ENCODE measurements at regions not wholly inside any gene's neighbourhood (a gene's known extent, or its start where the extent isn't known, plus 50 kb on each side); places are given as distances from the start of the nearest gene placed in this dataset.

- Histone ChIP-seq H3K27me3 (no peaks in the 10 kb centered on the region), H3K79me2 (ENCODE audit: low read depth) (no peaks in the 10 kb centered on the region), H3K4me1 (peaks cover 25% of the 10 kb centered on the region), H3K9ac (no peak overlapping the region), H3K4me2 (peak overlapping the region; percentile 9), H3K4me3 (no peak overlapping the region), H3K27ac (no peak overlapping the region), H3K9me3 (ENCODE audit: low read depth) (no peaks in the 10 kb centered on the region), H2AFZ (replicated peaks) (no peak overlapping the region), H3K36me3 (no peaks in the 10 kb centered on the region), H4K20me1 (ENCODE audit: low read depth) (no peaks in the 10 kb centered on the region), H3F3A (ENCODE audit: low read depth) (no peaks in the 10 kb centered on the region)
- no peak for DNase-seq (ENCODE audit: low spot score)
- H3K9me3 Mint-ChIP-seq: no peaks in the 10 kb centered on the region
- no peaks in the 10 kb centered on the region for H3K36me3 Mint-ChIP-seq
- no peak overlapping the region for H3K4me3 Mint-ChIP-seq
- H3K4me1 Mint-ChIP-seq: peaks cover 19% of the 10 kb centered on the region
- TF ChIP-seq EZH2 (IDR thresholded peaks at IDR 0.05) (no peak), CTCF (IDR thresholded peaks at IDR 0.05) (no peak), EZH2phosphoT487 (IDR thresholded peaks at IDR 0.05) (no peak)
- H3K27me3 Mint-ChIP-seq (ENCODE audit: insufficient read depth, low read depth): peaks cover 3% of the 10 kb centered on the region
- H3K27ac Mint-ChIP-seq: no peak overlapping the region
Observed at GRCh38 chr4:156662921-156663320, 308.7 kb downstream of the PDGFC start.

GRCh38 chr4:156661555-156661954 lies 310.0 kb downstream of the PDGFC start:
- no peaks in the 10 kb centered on the region for H3K36me3 Mint-ChIP-seq
- DNase-seq (ENCODE audit: low spot score): no peak
- no peak for TF ChIP-seq EZH2phosphoT487 (IDR thresholded peaks at IDR 0.05)

GRCh38 chr4:156660465-156660864 lies 311.1 kb downstream of the PDGFC start:
- H2AFZ ChIP-seq (replicated peaks): no peak overlapping the region
- H3K27ac ChIP-seq: no peak overlapping the region
- H3K79me2 ChIP-seq (ENCODE audit: low read depth): no peaks in the 10 kb centered on the region
- peaks cover 3% of the 10 kb centered on the region for H3K27me3 Mint-ChIP-seq (ENCODE audit: insufficient read depth, low read depth)
- no peaks in the 10 kb centered on the region for H3K9me3 ChIP-seq (ENCODE audit: low read depth)
- TF ChIP-seq CTCF (IDR thresholded peaks at IDR 0.05): no peak
- no peak for TF ChIP-seq EZH2phosphoT487 (IDR thresholded peaks at IDR 0.05)
- no peak for TF ChIP-seq EZH2 (IDR thresholded peaks at IDR 0.05)
- no peak overlapping the region for H3K9ac ChIP-seq
- H3K36me3 Mint-ChIP-seq: no peaks in the 10 kb centered on the region
- H3K4me2 ChIP-seq: no peak overlapping the region
- H3K27me3 ChIP-seq: no peaks in the 10 kb centered on the region
- H3K9me3 Mint-ChIP-seq: no peaks in the 10 kb centered on the region
- H3K4me1 Mint-ChIP-seq: peaks cover 16% of the 10 kb centered on the region
- no peaks in the 10 kb centered on the region for H3K36me3 ChIP-seq
- DNase-seq (ENCODE audit: low spot score): no peak
- H3K27ac Mint-ChIP-seq: no peak overlapping the region
- no peaks in the 10 kb centered on the region for H3F3A ChIP-seq (ENCODE audit: low read depth)
- H3K4me3 Mint-ChIP-seq: no peak overlapping the region
- peaks cover 20% of the 10 kb centered on the region for H3K4me1 ChIP-seq
- H3K4me3 ChIP-seq: no peak overlapping the region
- no peaks in the 10 kb centered on the region for H4K20me1 ChIP-seq (ENCODE audit: low read depth)

More at GRCh38 chr4:156661555-156661954, 310.0 kb downstream of the PDGFC start:
- Histone ChIP-seq H3F3A (ENCODE audit: low read depth) (no peaks in the 10 kb centered on the region), H3K4me1 (peaks cover 25% of the 10 kb centered on the region), H3K4me2 (no peak overlapping the region), H3K79me2 (ENCODE audit: low read depth) (no peaks in the 10 kb centered on the region), H3K9ac (no peak overlapping the region), H3K36me3 (no peaks in the 10 kb centered on the region), H2AFZ (replicated peaks) (no peak overlapping the region), H3K27ac (no peak overlapping the region), H3K27me3 (no peaks in the 10 kb centered on the region), H3K4me3 (no peak overlapping the region), H3K9me3 (ENCODE audit: low read depth) (no peaks in the 10 kb centered on the region), H4K20me1 (ENCODE audit: low read depth) (no peaks in the 10 kb centered on the region)
- Mint-ChIP-seq H3K27ac (no peak overlapping the region), H3K4me1 (peaks cover 19% of the 10 kb centered on the region), H3K4me3 (no peak overlapping the region), H3K27me3 (ENCODE audit: insufficient read depth, low read depth) (peaks cover 3% of the 10 kb centered on the region), H3K9me3 (no peaks in the 10 kb centered on the region)

GRCh38 chr4:156659983-156660382 lies 311.6 kb downstream of the PDGFC start:
- no peaks in the 10 kb centered on the region for H3K9me3 Mint-ChIP-seq
- no peaks in the 10 kb centered on the region for H4K20me1 ChIP-seq (ENCODE audit: low read depth)
- H3K9ac ChIP-seq: no peak overlapping the region
- H3K27me3 ChIP-seq: no peaks in the 10 kb centered on the region
- TF ChIP-seq EZH2phosphoT487 (IDR thresholded peaks at IDR 0.05): no peak
- TF ChIP-seq EZH2 (IDR thresholded peaks at IDR 0.05): no peak
- TF ChIP-seq CTCF (IDR thresholded peaks at IDR 0.05): no peak
- no peaks in the 10 kb centered on the region for H3K79me2 ChIP-seq (ENCODE audit: low read depth)
- H3F3A ChIP-seq (ENCODE audit: low read depth): no peaks in the 10 kb centered on the region
- H3K27ac ChIP-seq: no peak overlapping the region
- no peak overlapping the region for H3K4me3 Mint-ChIP-seq
- H3K4me1 ChIP-seq: peaks cover 17% of the 10 kb centered on the region
- H2AFZ ChIP-seq (replicated peaks): no peak overlapping the region
- H3K9me3 ChIP-seq (ENCODE audit: low read depth): no peaks in the 10 kb centered on the region
- H3K36me3 ChIP-seq: no peaks in the 10 kb centered on the region
- no peak overlapping the region for H3K27ac Mint-ChIP-seq
- no peak overlapping the region for H3K4me2 ChIP-seq
- no peak overlapping the region for H3K4me3 ChIP-seq
- no peaks in the 10 kb centered on the region for H3K36me3 Mint-ChIP-seq
- DNase-seq (ENCODE audit: low spot score): no peak
- H3K27me3 Mint-ChIP-seq (ENCODE audit: insufficient read depth, low read depth): peaks cover 3% of the 10 kb centered on the region
- peaks cover 15% of the 10 kb centered on the region for H3K4me1 Mint-ChIP-seq

All from neural progenitor cell (in vitro differentiated cells).